GM19372 (cell line): ENCODE measurements at regions not wholly inside any gene's neighbourhood (a gene's known extent, or its start where the extent isn't known, plus 50 kb on each side); places are given as distances from the start of the nearest gene placed in this dataset.

Experiments
- ATAC-seq: cut with Tn5 transposase; IDR thresholded peaks from one replicate; pipeline ENCODE4 v1.9.1; 2021; ENCODE audit warnings: mild to moderate bottlenecking, low read depth, moderate library complexity; ENCODE audit not compliant: unreplicated experiment

DNA sequence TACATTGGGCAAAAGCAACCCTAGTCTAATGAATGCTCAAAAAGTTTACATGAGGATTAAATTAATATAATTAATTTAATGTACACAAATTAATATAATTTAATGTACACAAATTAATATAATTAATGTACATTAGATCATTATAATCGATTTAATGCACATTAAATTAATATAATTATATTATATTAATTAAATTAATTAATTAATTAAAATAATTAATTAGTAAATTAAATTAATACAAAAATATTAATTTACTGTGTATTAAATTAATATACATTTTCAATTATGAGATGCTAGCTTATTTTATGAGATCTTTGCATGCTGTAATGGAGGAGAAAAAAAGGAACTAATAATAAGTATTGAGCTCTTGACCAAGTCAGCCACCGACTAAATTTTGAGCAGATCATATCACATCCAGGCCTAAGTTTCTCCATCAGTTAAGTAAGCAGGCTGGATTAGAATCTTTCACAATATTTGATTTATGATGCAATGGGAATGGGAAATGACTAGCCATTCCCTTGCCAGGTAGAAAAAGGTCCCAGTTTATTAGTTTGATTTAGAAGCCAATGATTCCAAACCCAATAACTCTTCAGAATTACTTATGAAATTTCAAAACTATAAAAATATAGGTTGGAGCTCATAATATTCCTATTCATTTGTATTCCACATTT, 533.4 kb upstream of the GRIA1 start:
- ATAC-seq, result no peak

- no peak for ATAC-seq
These were observed 512.2 kb upstream of the GRIA1 start for GRCh38 chr5:152978141-152978835.

- no peak for ATAC-seq
These were observed 503.3 kb upstream of the GRIA1 start for GRCh38 chr5:152987131-152987530.

DNA sequence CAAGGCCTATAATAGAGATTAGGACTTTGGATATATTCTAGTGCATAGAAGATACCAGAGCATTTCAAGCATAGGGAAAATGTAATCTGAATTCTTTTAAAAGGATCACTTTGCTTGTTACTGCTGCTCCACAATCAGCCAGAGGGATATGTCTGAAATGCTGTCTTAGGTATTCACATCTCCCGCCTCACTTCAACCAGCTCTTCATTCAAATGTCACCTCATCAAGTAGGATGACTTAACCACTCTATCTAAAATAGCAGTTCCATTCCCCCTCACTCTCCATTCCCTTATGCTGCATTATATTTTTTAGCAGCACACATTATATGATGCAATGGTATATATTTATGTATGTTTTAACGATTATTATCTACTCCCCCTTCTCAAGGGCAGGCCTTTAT, 500.3 kb upstream of the GRIA1 start:
- ATAC-seq, result no peak

DNA sequence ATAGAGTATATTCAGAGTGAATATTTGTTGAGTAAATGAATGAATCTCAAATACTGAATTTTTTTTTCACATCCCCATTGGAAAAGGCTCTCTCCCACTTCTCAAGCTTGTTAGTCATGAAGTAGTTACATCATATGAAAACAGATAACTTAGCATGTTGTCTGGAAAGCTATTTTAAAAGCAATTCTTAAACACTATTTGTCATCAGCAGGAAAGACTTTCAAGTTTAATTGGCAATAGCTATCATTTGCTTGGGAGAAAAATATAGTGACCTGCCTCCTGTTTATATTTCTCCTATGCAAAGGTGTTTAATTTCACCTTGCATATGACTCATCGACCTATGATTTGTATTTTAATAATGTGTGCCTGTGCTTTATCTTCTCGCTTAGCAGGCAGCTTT, 499.8 kb upstream of the GRIA1 start:
- ATAC-seq, result no peak

GRCh38 chr5:152994033-152994680, 496.3 kb upstream of the GRIA1 start:
- ATAC-seq, result no peak

GRCh38 chr5:152995214-152995725, 495.2 kb upstream of the GRIA1 start:
- ATAC-seq, result no peak

DNA sequence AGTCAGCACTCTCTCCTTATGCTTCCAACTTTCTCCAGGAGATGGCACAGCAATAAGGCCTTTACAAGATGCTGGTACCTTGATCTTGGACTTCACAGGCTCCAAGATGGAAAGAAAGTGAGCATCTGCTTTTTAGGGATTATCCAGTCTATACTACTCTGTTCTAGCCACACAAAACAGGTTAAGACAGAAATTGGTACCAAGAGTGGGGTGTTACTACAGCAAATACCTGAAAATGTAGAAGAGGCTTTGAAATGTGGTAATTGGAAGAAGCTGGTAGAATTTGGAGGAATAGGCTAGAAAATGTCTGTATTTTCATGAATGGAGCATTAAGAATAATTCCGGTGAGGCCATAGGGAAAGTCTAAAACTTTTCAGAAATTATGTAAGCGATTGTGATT, 484.8 kb upstream of the GRIA1 start:
- ATAC-seq, result no peak

DNA sequence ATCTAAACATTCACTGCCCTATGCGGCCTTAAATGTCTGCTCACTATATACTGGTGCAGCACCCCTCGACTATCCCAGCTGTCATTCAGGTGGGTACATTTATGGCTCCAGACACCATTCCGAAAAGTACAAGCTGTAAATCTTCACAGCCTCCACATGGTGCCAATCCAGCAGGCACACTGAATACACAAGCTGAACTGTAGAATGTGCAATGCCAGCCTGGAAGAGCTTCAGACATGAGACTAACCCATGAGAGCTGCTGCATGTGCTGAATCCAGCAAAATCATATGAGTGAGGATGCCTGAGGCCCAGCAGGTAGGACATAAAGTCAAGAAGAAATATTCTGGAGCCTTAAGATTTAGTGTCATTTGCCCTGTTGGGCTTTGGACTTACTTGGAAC, 483.8 kb upstream of the GRIA1 start:
- ATAC-seq, result no peak

DNA sequence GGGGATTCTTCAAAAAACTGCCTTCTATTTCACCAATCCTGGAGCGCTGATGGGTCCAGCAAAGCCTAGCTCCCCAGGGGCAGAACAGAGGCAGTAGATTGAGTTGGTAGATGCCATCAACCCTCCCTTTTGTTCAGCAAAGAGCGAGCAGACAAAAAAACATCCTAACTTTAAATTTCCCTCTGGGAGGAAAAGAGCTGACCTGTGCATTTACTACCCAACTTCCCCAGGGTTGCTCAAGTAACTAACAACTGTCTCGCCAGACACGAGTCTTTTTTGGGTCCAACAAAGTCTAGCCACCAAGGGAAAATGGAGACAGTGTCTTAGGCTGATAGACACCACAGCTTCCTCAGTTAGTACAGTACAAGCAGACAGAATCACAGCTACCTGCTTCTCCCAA, 476.3 kb upstream of the GRIA1 start:
- no peak for ATAC-seq

DNA sequence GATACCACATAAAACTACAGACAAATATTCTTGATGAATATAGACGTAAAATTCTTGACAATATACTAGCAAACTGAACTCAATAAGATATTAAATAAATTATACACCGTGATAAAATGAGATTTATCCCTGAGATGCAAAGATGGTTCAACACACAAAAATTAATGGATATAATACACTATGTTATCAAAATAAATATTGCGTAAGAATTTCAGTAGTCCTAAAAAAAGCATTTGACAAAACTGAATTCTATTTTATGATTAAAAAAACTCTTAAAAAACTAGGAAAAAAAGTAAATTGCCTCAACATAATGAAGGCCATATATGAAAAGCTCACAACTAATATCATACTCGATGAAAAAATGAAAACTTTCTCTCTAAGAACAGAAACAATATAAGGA, 472.3 kb upstream of the GRIA1 start:
- ATAC-seq, result no peak

GRCh38 chr5:153030755-153031725, 459.4 kb upstream of the GRIA1 start:
- no peak for ATAC-seq

GRCh38 chr5:153039501-153039900, 451.0 kb upstream of the GRIA1 start:
- ATAC-seq, result no peak

DNA sequence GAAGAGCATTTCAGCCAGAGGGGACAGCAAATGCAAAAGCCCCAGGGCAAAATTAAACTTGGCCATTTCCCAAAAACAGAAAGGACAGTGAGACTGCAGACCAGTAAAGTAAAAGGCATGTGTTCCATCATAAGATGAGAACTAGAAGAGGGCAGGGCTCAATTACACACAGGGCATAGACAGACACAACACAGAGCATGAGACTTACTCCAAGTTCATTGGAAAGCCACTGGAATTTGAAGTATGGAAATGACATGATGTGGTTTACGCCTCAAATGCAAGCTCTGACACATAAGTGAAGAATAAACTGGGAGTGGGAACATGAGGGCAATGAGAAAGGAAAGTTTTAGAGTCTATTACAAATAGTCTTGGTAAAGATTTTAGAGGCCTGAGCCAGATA, 446.6 kb upstream of the GRIA1 start:
- ATAC-seq, result no peak

DNA sequence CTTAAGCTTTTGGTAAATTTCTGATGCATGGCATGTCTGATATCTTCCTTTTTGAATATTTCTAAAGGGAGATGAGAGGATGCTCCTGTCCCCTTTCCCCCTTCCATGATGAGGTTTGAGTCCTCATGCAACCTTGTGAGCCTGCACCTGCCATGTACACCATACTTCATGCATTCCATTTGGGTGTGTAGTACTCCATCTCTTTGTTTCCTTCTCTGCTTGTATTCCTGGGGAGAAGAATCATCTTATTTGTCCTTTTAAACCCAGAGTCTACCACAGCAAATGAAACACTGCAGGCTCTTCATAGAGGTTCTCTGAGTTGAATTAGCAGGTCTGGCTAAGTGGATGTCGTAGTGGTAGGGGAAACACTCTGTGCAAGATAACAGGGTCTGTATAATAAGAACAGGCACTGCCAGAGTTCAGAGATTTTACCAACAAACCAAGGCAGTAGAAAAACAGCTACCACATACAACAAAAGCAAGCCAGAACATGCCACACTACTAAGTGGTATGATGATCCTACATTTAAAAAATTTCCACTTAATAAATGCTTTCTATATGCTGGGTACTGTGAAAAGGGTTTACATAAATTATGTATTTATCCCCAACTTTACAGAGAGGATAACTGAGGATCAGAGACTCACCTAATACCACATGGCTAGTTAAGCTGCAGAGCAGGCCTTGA, 439.8 kb upstream of the GRIA1 start:
- no peak for ATAC-seq

DNA sequence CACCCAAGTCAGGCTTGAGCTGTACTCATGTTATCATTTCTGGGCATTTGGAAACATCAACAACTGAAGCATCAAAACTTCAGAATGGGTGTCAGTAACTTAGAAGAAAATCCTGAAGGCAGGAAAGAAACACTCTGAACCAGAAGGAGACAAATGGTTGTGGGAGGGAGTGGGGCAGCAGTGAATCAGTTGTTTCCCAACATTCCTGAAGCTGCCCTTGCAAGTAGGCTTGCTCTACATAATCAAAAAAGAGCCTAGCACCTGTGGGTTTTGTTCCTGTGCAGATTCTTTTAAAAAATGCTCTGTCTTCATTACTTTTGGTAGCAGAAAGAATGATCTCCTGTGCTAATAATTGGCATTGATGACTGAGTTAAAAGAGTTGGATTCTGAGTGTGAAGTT, 424.2 kb upstream of the GRIA1 start:
- ATAC-seq, result no peak

DNA sequence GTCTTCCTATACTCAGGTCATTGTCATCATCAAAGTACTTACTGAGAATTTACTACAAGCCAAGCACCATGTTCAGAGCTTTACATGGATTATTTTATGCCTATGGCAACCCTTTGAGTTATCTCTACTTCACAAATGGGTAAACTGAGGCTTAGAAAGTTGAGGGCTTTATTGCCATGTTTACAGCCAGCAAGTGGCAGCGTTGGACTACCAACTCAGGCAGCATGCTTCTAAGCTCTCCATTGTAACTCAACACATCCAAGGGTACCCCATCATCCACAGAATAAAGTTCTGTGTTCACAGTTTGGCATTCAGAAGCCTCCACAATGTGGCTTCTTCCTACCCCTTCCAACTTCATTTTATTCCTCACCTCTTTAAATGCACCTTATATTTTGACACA, 422.6 kb upstream of the GRIA1 start:
- ATAC-seq, result no peak

DNA sequence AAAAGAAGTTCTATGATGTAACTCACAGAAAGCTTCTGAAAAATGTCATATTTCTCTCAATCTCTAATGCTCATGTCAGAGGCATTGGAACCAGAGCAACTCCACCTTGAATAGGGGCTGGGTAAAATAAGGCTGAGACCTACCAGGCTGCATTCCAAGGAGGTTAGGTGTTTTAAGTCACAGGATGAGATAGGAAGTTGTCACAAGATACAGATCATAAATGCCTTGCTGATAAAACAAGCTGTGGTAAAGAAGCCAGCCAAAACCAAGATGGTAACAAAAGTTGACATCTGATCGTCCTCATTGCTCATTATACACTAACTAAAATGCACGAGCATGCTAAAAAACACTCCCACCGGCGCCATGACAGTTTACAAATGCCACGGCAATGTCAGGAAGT, 411.1 kb upstream of the GRIA1 start:
- ATAC-seq, result no peak

DNA sequence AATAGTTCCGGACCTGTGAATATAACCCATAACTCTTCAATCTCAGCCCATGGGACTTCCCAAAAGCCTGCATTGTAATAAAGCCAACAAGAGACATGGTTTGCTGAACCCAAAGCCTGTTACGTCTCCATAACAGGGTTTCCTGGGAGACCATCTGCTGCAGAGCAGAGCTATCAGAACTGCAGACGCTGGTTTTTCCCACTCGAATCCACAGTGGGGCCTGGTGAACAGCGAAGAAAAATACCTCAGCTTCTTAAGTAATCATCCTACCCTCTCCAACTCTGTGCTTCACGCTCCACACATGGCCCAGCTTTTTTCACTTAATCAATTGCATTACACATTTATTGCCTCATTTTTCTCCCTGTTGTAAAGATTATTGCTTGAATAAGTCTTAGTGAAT, 409.5 kb upstream of the GRIA1 start:
- no peak for ATAC-seq

- ATAC-seq, result no peak
These were observed 409.1 kb upstream of the GRIA1 start for GRCh38 chr5:153081385-153081784.
